GM10266 (cell line): ENCODE measurements at regions not wholly inside any gene's neighbourhood (a gene's known extent, or its start where the extent isn't known, plus 50 kb on each side); places are given as distances from the start of the nearest gene placed in this dataset.
"Not testable (repeated sequence)": the region's sequence is repeated elsewhere in the genome, so short reads cannot be mapped to it uniquely, and the experiment has no call there.

Experiments
- DNase-seq: peaks from one replicate; pipeline ENCODE4 v3.0.0; 2012; ENCODE audit errors: extremely low spot score
- CTCF ChIP-seq: IDR thresholded peaks from 2 replicates; pipeline ENCODE4 v1.5.1; 2012; ENCODE audit warnings: mild to moderate bottlenecking, low read depth; ENCODE audit not compliant: control insufficient read depth, insufficient read depth; ENCODE audit errors: missing control alignments

GRCh38 chr19:28142258-28142657 is 1070.7 kb downstream of the UQCRFS1 start:
- TF ChIP-seq CTCF, result no peak
- DNase-seq, result no peak

DNA sequence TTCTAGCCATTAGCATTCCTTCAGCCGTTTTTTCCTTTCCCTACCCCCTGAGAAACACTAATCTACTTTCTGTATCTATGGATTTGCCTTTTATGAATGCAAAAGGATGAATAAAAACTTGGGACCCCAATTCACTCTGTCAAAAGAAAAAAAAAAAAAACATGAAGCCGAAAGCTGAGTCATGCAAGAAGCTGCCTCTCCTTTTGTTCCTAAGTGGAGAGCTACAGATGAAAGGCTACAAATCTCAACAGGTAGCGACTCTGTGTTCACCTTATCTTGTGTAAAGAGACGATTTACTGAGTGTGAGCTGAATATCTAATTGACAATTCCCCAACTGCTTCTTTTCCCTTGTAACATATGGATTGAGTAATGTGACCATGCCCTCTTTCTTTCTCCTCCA is 1072.8 kb downstream of the UQCRFS1 start:
- TF ChIP-seq CTCF, result no peak
- no peak for DNase-seq

DNA sequence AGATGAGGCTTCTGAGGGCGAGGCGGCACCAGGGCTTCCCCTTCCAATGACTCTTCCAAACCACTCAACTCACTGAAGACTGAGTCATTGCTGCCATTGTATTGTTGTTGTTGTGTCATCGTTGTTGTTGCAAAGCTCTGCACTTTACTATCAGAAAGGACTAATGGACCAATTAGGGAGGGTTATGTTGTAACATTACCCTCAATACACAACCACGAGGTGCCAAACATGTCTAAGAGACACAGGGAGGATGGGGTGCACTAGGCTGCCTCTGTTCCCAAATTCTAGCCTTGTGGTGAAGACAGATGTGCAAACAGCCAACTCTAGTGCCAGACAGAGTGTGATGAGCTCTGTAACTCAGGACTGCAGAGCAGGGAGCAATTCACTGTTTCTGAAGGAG is 1075.2 kb downstream of the UQCRFS1 start:
- no peak for TF ChIP-seq CTCF
- DNase-seq, result no peak

DNA sequence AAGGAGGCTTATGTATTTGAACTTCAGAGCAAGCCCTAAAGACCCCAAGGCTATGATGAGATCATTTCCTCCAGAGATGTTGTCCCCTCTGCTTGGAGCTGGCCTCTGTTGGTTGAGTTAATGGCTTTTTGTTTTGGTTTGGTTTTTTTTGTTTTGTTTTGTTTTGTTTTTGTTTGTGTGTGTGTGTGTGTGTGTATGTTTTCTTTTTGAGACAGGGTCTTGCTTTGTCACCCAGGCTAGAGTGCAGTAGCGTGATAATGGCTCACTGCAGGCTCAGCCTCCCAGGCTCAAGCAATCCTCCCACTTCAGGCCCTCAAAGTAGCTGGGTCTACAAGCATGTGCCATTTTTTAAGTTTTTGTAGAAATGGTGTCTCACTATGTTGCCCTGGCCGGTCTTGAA is 1076.2 kb downstream of the UQCRFS1 start:
- DNase-seq, result no peak
- TF ChIP-seq CTCF, result no peak

DNA sequence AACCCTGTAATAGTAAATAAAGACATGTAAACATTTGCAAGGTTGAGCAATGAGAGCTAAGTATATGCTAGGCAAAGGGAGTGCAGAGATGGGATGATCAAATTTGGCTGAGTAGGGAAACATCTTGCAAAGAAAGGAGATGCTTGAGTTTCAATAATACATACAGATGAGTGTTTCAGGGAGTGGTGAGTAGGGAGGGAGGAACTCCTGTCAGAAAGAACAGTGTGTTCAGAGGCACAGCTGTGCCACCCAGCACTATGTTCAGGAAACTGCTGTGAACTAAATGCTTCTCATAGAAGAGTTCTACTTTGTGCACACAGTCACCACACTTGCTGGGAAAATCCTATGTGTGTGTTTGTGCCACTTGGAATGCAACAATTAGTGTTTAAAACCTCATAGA is 1077.1 kb downstream of the UQCRFS1 start:
- no peak for TF ChIP-seq CTCF
- no peak for DNase-seq

DNA sequence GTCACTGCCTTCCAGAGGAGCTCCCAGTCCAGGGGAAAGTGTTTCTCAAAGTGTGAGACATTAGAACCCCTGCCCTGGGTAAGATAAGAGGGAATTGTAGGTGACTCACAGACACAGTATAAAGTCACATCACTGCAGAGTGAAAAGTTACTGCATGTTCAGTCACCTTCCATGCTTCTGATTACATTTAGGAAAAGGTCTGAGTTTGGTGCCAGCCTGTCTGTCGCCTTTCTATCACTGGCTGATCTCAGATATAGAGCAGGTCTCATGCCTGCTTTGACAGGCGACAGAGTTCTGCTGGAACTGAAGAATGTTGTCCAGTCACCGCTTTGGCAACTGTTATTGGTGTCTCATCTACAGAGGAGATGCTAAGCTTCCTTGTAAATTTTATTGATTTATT is 1078.6 kb downstream of the UQCRFS1 start:
- TF ChIP-seq CTCF, result no peak
- no peak for DNase-seq

- not testable (repeated sequence) for DNase-seq
Measured at GRCh38 chr19:28130881-28131280, 1082.1 kb downstream of the UQCRFS1 start.

DNA sequence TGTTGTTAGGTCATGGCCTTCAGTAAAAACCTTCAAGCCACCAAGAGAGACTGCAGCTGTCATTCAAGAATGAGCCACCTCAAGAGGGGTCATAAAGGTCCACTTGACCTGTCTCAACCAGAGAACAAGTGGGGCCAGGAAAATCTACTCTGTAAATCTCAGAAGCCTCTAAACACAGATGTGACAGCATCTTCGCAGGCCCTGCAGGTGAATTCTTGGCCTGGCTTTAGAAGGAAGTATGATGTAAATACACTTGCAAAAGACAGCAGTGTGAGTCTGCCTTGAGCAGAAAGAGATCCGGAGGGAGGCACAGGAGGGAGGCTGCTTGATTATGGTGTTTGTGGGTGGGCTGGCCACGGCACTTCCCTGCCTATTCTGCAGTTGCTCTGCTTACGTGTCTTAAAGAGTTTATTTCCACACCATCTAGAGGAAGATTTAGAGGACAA is 1082.9 kb downstream of the UQCRFS1 start:
- TF ChIP-seq CTCF, result no peak
- DNase-seq, result no peak
